VCaP (cell line): ENCODE measurements at regions not wholly inside any gene's neighbourhood (a gene's known extent, or its start where the extent isn't known, plus 50 kb on each side); places are given as distances from the start of the nearest gene placed in this dataset.

Experiments
- H3K27ac ChIP-seq: fragments of 450-650 bp; 2 replicates; pipeline ENCODE4 v1.5.1; 2017
- CTCF ChIP-seq: fragments of 450-650 bp; conservative IDR thresholded peaks from 2 replicates; pipeline ENCODE4 v1.5.1; 2017; ENCODE audit warnings: mild to moderate bottlenecking, moderate library complexity

- H3K27ac ChIP-seq = no peak overlapping the region
- no peak for TF ChIP-seq CTCF
These were observed 646.6 kb upstream of the PTBP2 start for GRCh38 chr1:96074876-96075577.

- TF ChIP-seq CTCF = no peak
- H3K27ac ChIP-seq = no peak overlapping the region
These were observed 645.7 kb upstream of the PTBP2 start for GRCh38 chr1:96075704-96076455.

DNA sequence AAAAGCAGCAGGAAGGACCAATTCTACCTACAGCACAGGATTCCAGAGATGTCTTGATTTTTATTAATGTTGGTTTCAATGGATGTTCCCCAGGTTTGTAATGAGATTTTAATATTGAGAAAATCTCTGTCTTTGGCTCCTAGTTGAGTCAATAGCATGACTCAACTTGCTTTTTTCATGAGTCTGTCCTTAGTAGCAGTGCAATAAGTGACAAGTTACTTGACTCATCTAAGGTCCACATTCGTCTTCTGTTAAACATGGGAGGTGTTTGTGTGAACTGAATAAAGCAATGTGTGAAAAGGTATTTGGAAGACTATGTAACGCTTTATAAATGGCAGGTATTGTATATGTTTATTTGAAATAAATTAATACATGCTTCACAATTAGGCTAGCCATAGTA lies 645.0 kb upstream of the PTBP2 start:
- no peak for TF ChIP-seq CTCF
- H3K27ac ChIP-seq = no peak overlapping the region

- no peak overlapping the region for H3K27ac ChIP-seq
These were observed 642.0 kb upstream of the PTBP2 start for GRCh38 chr1:96079581-96079980.

GRCh38 chr1:96080925-96081324 lies 640.7 kb upstream of the PTBP2 start:
- no peak overlapping the region for H3K27ac ChIP-seq
- no peak; the same call in 1 of the 2 replicates for TF ChIP-seq CTCF

More at GRCh38 chr1:96079581-96079980, 642.0 kb upstream of the PTBP2 start:
- TF ChIP-seq CTCF = no peak

GRCh38 chr1:96087719-96088118 lies 633.9 kb upstream of the PTBP2 start:
- H3K27ac ChIP-seq = no peak overlapping the region
- TF ChIP-seq CTCF = no peak

DNA sequence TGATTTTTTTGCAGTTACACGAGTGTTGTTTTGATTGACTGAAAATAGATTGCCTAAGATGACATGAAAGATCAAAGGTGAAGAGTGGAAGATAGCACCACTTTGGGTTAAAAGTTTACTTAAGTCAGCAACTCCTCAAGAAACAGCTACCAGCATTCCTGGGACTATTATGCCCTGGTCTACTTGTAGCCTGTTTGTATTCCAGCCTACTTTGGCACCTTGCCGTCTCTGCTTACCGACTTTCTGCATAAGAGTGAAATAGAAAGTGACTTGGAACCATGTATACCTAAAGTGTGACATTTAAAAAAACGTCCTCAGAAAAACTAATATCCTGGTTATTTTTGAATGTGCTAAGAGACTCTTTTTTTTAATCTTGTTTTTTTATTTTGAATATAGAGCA lies 631.5 kb upstream of the PTBP2 start:
- H3K27ac ChIP-seq = no peak overlapping the region
- TF ChIP-seq CTCF = no peak
